ENCODE measurements at regions not wholly inside any gene's neighbourhood (a gene's known extent, or its start where the extent isn't known, plus 50 kb on each side); places are given as distances from the start of the nearest gene placed in this dataset.

DNA sequence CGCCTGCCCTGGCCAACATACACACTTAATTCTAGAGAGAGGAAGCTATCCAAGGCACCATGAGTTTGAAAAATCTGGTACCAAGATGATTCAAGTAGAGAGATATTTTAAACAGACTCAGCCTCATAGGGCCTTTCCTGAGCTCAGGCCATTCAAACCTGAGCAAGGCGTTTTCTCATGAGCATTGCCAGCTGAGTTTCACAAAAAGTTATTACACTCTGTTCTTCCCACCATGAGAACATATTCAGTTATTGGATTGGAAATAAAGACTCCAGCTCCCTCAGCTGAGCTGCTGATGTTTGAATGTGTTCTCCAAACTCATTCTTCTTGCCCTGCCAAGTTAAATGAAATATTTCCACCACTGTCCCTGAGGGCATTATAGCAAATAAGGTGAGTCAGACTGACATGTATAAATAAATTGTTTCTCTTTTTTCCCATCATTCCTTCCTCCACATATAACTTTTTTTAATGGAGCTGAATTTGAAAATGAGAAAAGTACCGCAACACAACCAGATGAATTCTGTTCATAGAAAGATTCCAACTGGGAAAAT is 429.6 kb downstream of the RAB28 start:
- DNase-seq (ENCODE audit: low read depth): peak; percentile 38

- DNase-seq (ENCODE audit: low read depth): peak; percentile 8
Observed at GRCh38 chr4:13047591-13047990, 436.5 kb downstream of the RAB28 start.

DNA sequence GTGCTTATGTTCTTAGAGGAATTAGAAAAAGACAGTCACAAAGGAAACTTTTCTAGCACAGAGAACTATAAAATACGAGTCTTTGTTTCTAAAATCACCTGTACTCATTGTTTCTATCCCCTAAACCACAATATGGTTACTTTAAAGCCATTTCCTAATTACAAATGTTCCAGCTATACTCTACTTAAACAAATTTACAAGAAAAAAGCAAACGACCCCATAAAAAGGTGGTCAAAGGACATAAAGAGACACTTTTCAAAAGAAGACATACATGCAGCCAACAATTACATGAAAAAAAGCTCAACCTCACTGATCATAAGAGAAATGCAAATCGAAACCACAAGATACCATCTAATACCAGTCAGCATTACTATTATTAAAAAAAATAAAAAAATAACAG is 447.3 kb downstream of the RAB28 start:
- DNase-seq (ENCODE audit: low read depth): no peak

- DNase-seq (ENCODE audit: low read depth): no peak
Observed at GRCh38 chr4:13032936-13033335, 451.2 kb downstream of the RAB28 start.

- no peak for DNase-seq (ENCODE audit: low read depth)
Observed at GRCh38 chr4:13024147-13025105, 459.7 kb downstream of the RAB28 start.

GRCh38 chr4:13007802-13008470 is 476.2 kb downstream of the RAB28 start:
- peak; percentile 40 for DNase-seq (ENCODE audit: low read depth)

DNA sequence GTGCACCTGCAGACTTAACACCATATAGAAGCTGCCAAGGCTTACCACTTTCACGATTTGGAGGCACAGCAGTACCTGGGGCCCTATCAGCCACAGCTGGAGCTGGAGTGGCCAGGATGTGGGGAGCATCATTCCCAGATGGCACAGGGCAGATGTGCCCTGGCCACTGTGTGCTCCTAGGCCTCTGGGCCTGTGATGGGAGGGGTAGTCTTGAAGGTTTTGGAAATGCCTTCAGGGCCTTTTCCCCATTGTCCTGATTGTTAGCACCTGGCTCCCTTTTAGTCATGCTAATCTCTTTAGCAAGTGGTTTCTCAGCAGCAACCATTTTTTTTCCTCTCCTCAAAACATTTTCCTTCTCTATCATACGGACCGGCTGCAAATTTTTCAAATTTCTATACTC is 490.2 kb downstream of the RAB28 start:
- no peak for DNase-seq (ENCODE audit: low read depth)

DNA sequence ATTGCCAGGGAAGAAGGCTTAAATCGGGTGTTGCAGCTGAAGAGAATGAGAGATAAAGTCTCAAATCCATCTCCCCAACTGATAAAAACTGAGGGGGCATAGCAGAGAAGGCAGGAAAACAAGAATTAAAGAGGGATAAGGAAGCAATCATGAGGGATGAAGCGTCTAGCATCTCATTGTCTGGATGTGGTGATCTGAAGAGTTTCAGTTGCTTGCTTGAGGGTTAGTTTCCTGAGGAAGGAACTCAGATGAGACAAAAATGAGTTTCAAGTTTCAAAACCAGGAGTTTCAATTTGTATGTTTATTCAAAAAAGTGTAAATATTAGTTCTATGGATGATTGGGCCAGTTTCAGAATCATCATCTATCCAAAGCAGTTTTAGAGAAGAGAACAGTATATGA is 496.9 kb downstream of the RAB28 start:
- no peak for DNase-seq (ENCODE audit: low read depth)

- DNase-seq (ENCODE audit: low read depth): no peak
Observed at GRCh38 chr4:12979797-12980196, 504.3 kb downstream of the RAB28 start.

DNA sequence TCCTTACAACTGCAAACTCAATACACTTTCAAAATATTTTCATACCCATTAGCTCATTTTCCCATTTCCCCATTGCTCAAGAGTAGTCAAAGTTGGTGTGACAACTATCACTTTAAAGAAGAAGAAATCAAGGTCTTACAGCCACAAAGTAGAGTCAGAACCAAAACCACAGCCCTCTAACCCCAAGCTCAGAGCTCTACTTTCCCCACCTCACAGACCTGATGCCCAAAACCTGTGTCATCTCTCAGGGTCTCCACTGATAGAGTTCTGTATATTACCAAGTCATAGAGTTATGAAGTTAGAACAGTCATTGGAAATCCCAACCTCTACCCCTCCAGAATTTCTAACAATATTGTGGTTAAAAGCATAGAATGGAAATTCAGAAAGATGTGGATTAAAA is 505.8 kb downstream of the RAB28 start:
- DNase-seq (ENCODE audit: low read depth): no peak

DNA sequence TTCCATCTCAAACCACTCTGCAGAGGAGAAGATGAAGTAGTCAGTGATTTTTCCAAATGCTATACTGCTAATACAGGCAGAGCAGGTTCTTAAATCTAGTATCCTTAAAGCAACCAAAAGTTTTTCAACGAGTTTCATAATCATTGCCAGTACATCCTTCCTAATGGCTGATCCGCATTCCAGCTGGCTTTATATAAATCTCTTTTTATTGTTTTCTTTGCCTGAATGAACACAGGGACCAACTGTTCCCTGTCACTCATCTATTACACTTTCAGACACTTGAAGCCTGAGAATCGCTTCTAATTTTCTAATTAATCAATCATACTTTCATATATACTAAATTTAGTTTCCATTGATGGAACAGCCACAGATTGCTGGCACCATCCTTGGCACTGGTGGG is 508.6 kb downstream of the RAB28 start:
- DNase-seq (ENCODE audit: low read depth): no peak

DNA sequence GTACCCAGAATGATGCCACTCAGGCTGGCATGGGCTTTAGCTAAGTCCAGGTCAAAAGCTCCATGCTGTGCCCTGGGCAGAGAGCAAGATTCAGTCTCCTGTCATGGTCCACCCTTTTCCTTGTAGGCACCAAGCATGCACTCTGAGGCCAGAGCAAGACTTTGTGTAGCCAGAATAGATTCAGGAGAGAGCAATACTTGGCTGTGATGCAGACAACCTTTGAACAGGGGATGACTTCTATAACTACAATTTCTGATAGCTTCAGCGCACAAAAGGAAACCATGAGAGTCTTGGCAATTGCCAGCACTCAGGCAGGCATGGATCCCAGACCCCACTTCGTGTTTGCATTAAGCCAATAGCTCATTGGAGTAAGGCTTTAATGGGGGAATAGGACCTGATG is 510.6 kb downstream of the RAB28 start:
- no peak for DNase-seq (ENCODE audit: low read depth)

DNA sequence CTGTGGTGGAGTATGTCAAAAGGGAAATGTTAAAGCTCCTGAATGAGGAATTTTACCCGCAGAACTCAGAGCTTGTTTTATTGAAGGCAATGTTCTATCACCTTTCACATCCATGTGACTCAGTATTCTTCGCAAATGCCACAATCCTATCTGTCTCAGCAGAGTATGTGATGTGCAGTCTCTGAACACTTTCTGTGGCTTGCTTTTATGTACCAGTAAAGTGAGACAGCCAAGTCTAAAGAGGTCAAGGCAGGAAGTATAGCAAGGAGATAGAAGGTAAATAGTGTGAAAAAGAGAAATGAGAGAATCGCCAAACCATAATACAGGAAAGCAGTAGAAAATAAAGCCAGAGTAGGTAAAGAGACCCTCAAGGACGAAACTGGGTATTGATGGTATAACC is 515.8 kb downstream of the RAB28 start:
- no peak for DNase-seq (ENCODE audit: low read depth)

GRCh38 chr4:12966726-12967125 is 517.4 kb downstream of the RAB28 start:
- no peak for DNase-seq (ENCODE audit: low read depth)

DNA sequence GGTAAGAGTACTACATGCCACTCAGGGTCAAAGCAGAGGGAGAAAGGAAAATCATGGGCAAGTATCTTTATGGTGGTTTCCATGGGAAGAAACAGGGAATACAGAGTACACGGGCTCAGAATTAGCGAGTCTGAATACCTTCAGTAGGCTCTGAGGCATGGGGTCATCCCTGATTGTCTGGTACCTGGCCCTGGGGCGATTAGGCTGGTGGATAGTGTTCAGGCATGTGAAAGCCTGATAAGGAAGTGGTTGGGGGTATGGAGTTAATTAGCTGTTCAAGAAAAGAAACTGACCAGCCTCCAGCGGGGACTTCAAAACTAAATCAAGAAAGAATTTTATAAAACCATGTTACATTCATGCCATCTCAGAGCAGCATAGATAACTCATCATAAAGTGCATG is 518.8 kb downstream of the RAB28 start:
- peak; percentile 29 for DNase-seq (ENCODE audit: low read depth)

DNA sequence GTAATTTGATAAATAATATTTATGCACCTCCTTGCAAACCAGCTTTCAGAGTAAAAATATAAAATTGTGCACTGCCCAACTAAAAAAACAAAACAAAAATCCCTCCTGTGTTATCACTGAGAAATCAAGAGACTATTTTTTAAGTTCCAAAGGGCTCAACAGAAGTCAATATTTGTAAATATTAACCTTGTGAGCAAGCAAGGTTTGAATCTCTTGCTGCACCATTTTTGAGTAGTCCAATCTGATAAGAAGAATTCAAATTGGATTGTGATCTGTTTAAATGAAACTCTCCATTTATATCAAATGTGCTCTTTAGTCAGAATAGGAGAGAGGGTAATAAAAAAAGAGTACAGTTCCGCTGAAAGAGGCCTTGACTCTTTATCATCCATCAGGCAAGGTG is 520.2 kb downstream of the RAB28 start:
- DNase-seq (ENCODE audit: low read depth): no peak

DNA sequence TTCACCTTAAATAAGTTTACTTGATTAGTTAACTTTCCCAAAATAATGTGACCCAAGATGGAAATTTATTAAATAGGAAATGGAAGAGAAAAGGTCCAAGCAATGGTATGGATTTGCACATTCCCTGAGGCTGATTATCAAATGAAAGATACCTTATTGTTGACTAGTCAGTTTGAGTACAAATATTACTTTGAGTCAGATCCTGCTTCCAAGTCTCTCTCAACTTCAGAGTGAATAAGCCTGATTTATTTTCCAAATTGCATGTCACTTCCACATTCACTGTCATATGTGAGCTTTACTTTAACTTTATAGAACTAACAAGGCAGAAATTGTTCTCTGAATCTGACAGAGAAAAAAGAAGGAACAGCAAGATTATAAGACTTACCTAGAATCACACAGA is 520.8 kb downstream of the RAB28 start:
- no peak for DNase-seq (ENCODE audit: low read depth)

DNA sequence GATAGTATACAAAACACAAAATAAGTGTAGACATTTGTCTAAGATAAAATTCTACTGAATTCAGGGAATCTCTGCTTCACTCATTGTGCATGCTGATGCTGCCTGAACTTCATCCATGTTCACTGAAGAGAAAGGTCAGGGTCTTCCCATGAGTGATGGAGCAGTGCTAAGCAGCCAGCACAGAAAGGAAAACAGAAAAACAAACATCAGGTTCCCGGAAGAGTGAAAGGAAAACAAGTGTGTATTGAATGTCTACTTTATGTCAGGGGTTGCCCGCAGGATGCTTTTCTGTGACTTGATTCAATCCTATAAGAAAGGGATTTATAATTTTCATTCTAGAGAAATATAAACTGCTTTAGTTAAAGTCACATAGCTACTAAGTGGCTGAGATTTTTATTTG is 522.4 kb downstream of the RAB28 start:
- no peak for DNase-seq (ENCODE audit: low read depth)

- no peak for DNase-seq (ENCODE audit: low read depth)
Observed at GRCh38 chr4:12958436-12958835, 525.7 kb downstream of the RAB28 start.

- no peak for DNase-seq (ENCODE audit: low read depth)
Observed at GRCh38 chr4:12957108-12957507, 527.0 kb downstream of the RAB28 start.

DNA sequence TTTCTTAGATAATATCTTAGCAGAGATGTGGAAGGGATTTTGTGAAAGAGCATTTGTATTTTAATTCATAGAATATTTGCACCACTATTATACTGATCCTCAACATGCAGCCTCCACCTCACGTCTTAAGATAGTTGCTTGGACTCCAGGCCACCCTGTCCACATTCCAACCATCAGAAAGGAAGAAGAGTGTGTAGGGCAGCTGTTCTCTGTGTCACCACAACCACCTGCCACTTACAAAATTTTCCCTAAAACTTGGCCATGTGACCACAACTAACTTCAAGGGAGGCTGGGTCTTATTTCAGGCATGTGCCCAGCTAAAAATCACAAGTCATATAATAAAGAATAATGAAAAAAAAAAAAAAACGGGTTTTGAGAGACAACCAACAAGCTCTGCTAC is 528.1 kb downstream of the RAB28 start:
- DNase-seq (ENCODE audit: low read depth): no peak

DNA sequence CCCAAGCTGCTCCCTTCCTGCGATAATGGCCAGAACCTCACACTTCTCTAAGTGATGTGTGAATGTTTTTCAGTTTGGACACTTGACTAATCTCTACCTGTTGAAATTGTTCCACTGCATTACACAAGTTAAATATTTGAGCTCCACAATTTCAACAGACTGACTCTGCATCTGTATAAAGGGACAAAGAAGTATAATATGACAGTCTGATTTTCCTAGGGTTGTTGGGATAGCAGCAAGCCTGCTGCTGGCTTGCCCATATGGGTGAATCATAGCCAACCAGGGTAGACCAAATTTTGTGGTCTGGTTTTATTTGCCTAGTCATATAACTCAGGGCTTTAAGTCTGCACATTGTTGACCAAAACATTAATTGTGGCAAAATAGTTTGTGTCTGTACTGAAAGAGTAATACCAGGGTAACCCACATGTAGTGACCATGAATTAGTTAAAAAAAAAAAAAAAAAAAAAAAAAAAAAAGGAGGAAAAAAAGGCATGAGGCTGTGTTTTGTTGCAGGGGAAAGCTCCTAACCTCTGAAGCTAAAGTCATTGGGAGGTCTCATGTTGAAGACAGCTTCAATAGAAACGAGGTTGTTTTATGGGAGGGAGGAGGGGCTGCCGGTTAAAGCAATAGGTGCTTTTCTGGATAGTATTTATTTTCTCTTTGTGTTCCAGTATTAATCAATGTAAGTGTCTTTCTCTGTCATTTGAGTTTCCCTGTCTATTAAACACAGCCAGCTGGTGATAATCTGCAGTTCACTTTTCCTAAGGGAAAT is 534.2 kb downstream of the RAB28 start:
- DNase-seq (ENCODE audit: low read depth): peak; percentile 70
